Endodermal cell (in vitro differentiated cells): ENCODE measurements at regions not wholly inside any gene's neighbourhood (a gene's known extent, or its start where the extent isn't known, plus 50 kb on each side); places are given as distances from the start of the nearest gene placed in this dataset.

ENCODE experiments used
- DNase-seq: peaks from one replicate; pipeline ENCODE4 v3.0.0-alpha.2; 2017
- H3K27ac ChIP-seq: 2 replicates; pipeline ENCODE4 v1.5.1; 2013; ENCODE audit warnings: mild to moderate bottlenecking, low read depth, low read length, moderate library complexity
- H3K27me3 ChIP-seq: 2 replicates; pipeline ENCODE4 v1.6.1; 2013; ENCODE audit warnings: mild to moderate bottlenecking, low read length, moderate library complexity; ENCODE audit not compliant: insufficient read depth, control insufficient read depth, poor library complexity, severe bottlenecking
- H3K36me3 ChIP-seq: 2 replicates; pipeline ENCODE4 v1.7.0; 2013; ENCODE audit warnings: mild to moderate bottlenecking, low read length, moderate library complexity; ENCODE audit not compliant: control insufficient read depth, insufficient read depth
- H3K4me1 ChIP-seq: one replicate; pipeline ENCODE4 v1.7.0; 2013; ENCODE audit warnings: low read length; ENCODE audit not compliant: control insufficient read depth, insufficient read depth
- H3K4me3 ChIP-seq: 2 replicates; pipeline ENCODE4 v1.5.1; 2013; ENCODE audit warnings: mild to moderate bottlenecking, low read length, moderate library complexity
- H3K9ac ChIP-seq: 2 replicates; pipeline ENCODE4 v1.6.1; 2013; ENCODE audit warnings: mild to moderate bottlenecking, low read length, moderate library complexity; ENCODE audit not compliant: poor library complexity, severe bottlenecking; ENCODE audit errors: extremely low read depth
- H3K9me3 ChIP-seq: 2 replicates; pipeline ENCODE4 v1.6.1; 2013; ENCODE audit warnings: mild to moderate bottlenecking, low read length, moderate library complexity; ENCODE audit not compliant: control insufficient read depth
- H3K27ac Mint-ChIP-seq: 2 replicates; pipeline ENCODE4 v1.8.0; 2020; ENCODE audit warnings: mixed read lengths
- H3K27me3 Mint-ChIP-seq: 2 replicates; pipeline ENCODE4 v1.8.0; 2021; ENCODE audit warnings: mild to moderate bottlenecking, mixed read lengths; ENCODE audit not compliant: insufficient read depth
- H3K36me3 Mint-ChIP-seq: 2 replicates; pipeline ENCODE4 v1.8.0; 2020; ENCODE audit warnings: low read depth, mixed read lengths
- H3K4me1 Mint-ChIP-seq: 2 replicates; pipeline ENCODE4 v1.8.0; 2020; ENCODE audit warnings: mixed read lengths
- H3K4me3 Mint-ChIP-seq: 2 replicates; pipeline ENCODE4 v1.8.0; 2020; ENCODE audit warnings: mild to moderate bottlenecking, moderate library complexity, mixed read lengths
- H3K9me3 Mint-ChIP-seq: 2 replicates; pipeline ENCODE4 v1.8.0; 2020; ENCODE audit warnings: mild to moderate bottlenecking, mixed read lengths
- WGBS, 2 experiments: methylation state at CpG; one replicate each; pipeline versions ENCODE4 v1.1.5 to v1.1.7; 2013; ENCODE audit warnings: missing lambda C conversion rate in 2 of 2, mixed read lengths in 1 of 2; ENCODE audit not compliant: insufficient coverage in 1 of 2, insufficient read length in 1 of 2; 5-methylcytosine and 5-hydroxymethylcytosine counted together
- TF ChIP-seq, protein P1 (sequence below): fragments of 200-600 bp; sonication (generic); conservative IDR thresholded peaks from 2 replicates; pipeline ENCODE4 v1.5.0; 2021; ENCODE audit warnings: antibody characterized with exemption, mild to moderate bottlenecking

- H3K36me3 Mint-ChIP-seq = no peaks in the 10 kb centered on the region
- no peak overlapping the region for H3K27ac ChIP-seq
- H3K4me3 Mint-ChIP-seq = no peak overlapping the region
- H3K9me3 Mint-ChIP-seq = no peaks in the 10 kb centered on the region
- H3K27me3 ChIP-seq = no peaks in the 10 kb centered on the region
- no peak for DNase-seq
- H3K4me3 ChIP-seq = no peak overlapping the region
- WGBS, 2 experiments = 83 to 92% methylated on average over 1 to 2 of the region's 2 CpGs
- H3K9me3 ChIP-seq = peaks cover 4% of the 10 kb centered on the region
- no peaks in the 10 kb centered on the region for H3K36me3 ChIP-seq
- no peaks in the 10 kb centered on the region for H3K4me1 ChIP-seq
- H3K9ac ChIP-seq = no peak overlapping the region
- no peaks in the 10 kb centered on the region for H3K4me1 Mint-ChIP-seq
- TF ChIP-seq, protein P1, sequence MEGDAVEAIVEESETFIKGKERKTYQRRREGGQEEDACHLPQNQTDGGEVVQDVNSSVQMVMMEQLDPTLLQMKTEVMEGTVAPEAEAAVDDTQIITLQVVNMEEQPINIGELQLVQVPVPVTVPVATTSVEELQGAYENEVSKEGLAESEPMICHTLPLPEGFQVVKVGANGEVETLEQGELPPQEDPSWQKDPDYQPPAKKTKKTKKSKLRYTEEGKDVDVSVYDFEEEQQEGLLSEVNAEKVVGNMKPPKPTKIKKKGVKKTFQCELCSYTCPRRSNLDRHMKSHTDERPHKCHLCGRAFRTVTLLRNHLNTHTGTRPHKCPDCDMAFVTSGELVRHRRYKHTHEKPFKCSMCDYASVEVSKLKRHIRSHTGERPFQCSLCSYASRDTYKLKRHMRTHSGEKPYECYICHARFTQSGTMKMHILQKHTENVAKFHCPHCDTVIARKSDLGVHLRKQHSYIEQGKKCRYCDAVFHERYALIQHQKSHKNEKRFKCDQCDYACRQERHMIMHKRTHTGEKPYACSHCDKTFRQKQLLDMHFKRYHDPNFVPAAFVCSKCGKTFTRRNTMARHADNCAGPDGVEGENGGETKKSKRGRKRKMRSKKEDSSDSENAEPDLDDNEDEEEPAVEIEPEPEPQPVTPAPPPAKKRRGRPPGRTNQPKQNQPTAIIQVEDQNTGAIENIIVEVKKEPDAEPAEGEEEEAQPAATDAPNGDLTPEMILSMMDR = no peak
- no peak overlapping the region for H3K27ac Mint-ChIP-seq
- no peaks in the 10 kb centered on the region for H3K27me3 Mint-ChIP-seq
These were observed 175.6 kb upstream of the LUZP2 start for GRCh38 chr11:24321229-24321628.

GRCh38 chr11:24324211-24324610 lies 172.6 kb upstream of the LUZP2 start:
- Mint-ChIP-seq H3K9me3 (no peaks in the 10 kb centered on the region), H3K27ac (no peak overlapping the region)

DNA sequence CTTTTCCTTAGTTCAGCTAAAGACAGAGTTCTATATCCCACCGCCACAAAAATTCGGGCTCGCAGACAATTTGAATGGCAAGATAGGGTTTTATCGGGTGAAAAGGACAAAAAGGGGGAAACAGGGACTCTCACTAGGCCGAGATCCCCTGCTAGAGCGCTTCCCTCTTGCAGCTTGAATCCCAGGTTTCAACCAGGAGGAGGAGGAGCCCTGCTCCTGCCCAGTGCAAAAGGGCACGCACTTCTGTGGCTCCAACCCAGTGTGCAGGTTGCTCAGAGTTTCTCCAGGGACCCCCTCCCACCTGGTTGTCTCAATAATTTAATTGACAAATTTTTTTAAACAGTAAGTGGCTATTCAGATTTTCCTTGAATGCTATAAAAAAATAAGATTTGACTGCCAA lies 152.6 kb upstream of the LUZP2 start:
- WGBS, 2 experiments = 79 to 93% methylated on average over 3 to 7 of the region's 7 CpGs
- Histone ChIP-seq H3K9me3 (no peaks in the 10 kb centered on the region), H3K27ac (no peak overlapping the region), H3K36me3 (no peaks in the 10 kb centered on the region), H3K27me3 (no peaks in the 10 kb centered on the region), H3K4me3 (no peak overlapping the region), H3K4me1 (no peaks in the 10 kb centered on the region), H3K9ac (no peak overlapping the region)
- no peak for DNase-seq
- no peaks in the 10 kb centered on the region for H3K4me1 Mint-ChIP-seq
- no peaks in the 10 kb centered on the region for H3K9me3 Mint-ChIP-seq
- H3K27me3 Mint-ChIP-seq = no peaks in the 10 kb centered on the region
- H3K27ac Mint-ChIP-seq = no peak overlapping the region
- TF ChIP-seq, protein P1 = no peak
- no peaks in the 10 kb centered on the region for H3K36me3 Mint-ChIP-seq
- H3K4me3 Mint-ChIP-seq = no peak overlapping the region

More at GRCh38 chr11:24324211-24324610, 172.6 kb upstream of the LUZP2 start:
- TF ChIP-seq, protein P1 = no peak
- no peak overlapping the region for H3K9ac ChIP-seq
- no peaks in the 10 kb centered on the region for H3K9me3 ChIP-seq
- H3K4me1 ChIP-seq = no peaks in the 10 kb centered on the region
- no peaks in the 10 kb centered on the region for H3K27me3 ChIP-seq
- Mint-ChIP-seq H3K4me3 (no peak overlapping the region), H3K27me3 (no peaks in the 10 kb centered on the region), H3K4me1 (no peaks in the 10 kb centered on the region), H3K36me3 (no peaks in the 10 kb centered on the region)
- no peak for DNase-seq
- no peak overlapping the region for H3K4me3 ChIP-seq
- H3K27ac ChIP-seq = no peak overlapping the region
- H3K36me3 ChIP-seq = no peaks in the 10 kb centered on the region
